ENCODE measurements at regions not wholly inside any gene's neighbourhood (a gene's known extent, or its start where the extent isn't known, plus 50 kb on each side); places are given as distances from the start of the nearest gene placed in this dataset.

- no peak for DNase-seq (ENCODE audit: low read depth)
Observed at GRCh38 chr1:29708381-29708780, 472.1 kb downstream of the PTPRU start.

DNA sequence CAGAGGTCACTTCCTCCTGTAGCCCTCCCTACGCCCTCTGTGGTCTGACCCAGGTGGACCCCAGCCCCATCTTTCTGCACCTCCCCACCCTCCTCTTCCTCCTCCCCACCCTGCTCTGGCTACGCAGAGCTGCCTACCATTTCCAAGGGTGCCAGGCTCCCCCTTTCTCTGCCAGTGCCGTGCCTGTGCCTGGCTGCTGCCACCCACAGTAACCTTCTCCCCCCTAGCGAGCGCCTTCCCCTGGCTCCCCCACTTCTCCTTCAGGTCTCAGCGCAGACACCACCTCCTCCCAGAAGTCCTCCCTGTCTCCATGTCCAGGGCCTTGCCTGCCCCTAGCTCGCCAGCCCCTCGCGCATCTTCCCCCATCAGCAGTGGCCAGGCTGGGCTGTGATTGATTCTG lies 471.5 kb downstream of the PTPRU start:
- DNase-seq (ENCODE audit: low read depth): no peak

GRCh38 chr1:29706936-29707335 lies 470.6 kb downstream of the PTPRU start:
- DNase-seq (ENCODE audit: low read depth): no peak

- DNase-seq (ENCODE audit: low read depth): no peak
Observed at GRCh38 chr1:29704430-29704829, 468.1 kb downstream of the PTPRU start.

- DNase-seq (ENCODE audit: low read depth): no peak
Observed at GRCh38 chr1:29703596-29704370, 467.5 kb downstream of the PTPRU start.

DNA sequence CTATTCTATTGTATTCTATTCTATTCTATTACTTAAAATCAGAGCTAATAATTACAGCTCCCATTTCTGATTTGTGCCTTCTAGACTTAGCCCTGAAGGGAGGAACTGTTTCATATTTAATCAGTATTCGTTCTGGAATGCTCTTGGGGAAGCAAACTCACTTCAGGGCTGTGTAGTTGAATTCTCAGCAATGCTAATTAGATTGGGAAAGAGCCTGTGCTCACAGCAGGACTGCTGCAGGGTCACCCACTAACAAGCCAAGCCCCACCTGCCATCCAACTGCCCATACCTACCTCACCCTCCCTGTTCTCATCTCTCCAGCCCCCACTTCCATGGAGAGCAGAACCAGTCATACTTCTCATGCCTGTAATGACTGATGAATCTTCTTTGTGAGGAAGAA lies 464.2 kb downstream of the PTPRU start:
- no peak for DNase-seq (ENCODE audit: low read depth)

DNA sequence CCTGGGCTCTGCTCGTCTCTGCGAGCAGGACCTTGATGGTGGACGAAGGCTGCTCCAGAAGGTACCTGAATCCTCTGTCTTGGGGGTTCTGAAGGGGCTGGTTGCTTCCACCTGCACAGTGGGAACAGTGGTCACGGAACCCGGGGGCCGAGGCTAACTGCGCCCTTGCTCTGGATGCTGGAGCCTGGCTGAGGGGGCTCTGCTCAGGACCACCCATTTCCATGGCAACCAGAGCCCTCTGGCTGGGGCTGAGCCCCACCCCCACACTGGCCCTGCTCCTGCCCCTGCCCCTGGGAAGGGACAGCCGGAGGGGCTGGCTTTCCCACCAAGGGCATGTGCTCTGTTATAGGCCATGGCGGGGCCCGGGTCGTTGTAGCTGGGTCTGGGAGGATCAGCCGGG lies 462.3 kb downstream of the PTPRU start:
- no peak for DNase-seq (ENCODE audit: low read depth)

DNA sequence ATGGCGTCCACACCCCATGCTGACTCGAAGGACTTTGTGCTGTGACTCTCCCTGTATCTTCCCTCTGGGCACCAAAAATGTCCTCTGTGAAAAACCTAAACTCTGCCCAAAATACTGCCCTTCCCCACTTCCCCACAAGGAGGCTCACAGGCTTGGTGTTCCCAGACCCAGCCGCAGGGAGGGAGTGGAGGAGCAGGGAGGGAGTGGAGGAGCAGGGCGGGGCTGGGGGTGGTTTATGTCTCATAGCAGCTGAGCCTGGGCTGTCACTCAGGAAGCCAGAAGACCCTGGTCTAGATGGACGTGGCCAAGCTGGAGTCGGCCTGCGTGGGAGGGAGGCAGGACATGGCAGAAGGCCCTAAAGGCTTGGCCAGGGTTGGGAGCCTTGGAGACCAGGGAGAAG lies 461.7 kb downstream of the PTPRU start:
- no peak for DNase-seq (ENCODE audit: low read depth)

GRCh38 chr1:29697391-29697780 lies 461.1 kb downstream of the PTPRU start:
- DNase-seq (ENCODE audit: low read depth): no peak

DNA sequence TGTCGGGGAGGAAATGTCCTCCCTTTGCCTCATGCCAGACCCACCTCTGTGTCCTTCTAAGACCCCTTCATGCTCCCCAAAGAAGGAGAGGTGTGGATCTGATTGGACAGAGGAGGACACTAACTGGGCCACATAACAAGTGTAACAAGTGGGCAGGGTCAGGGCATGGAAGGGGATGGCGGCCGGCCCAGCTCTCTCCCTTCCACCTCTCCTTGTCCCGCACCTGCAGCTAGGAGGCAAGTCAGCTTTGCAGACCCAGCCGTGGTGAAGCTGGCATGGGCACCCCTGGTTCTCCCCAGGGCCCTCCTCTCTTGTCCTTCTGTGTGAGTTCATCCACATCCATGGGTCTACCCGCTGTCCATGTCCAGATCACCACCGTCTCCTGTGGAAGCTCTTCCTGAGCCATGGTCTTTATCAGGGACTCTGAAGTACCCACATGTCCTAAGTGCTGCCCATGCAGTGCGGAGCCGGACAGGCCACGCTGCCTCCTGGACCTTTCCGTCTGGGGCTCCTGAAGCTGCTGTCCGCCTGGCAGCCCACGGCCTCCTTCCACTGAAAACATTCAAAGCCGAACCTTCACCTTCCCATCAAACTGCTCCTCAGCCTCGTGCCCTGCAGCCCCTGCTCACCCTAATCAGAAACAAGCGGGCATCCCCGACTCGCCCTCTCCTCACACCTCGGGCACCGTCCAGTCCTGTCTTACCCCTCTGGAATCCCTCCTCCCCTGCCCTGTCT lies 460.5 kb downstream of the PTPRU start:
- DNase-seq (ENCODE audit: low read depth): no peak

GRCh38 chr1:29695803-29696202 lies 459.5 kb downstream of the PTPRU start:
- DNase-seq (ENCODE audit: low read depth): no peak

DNA sequence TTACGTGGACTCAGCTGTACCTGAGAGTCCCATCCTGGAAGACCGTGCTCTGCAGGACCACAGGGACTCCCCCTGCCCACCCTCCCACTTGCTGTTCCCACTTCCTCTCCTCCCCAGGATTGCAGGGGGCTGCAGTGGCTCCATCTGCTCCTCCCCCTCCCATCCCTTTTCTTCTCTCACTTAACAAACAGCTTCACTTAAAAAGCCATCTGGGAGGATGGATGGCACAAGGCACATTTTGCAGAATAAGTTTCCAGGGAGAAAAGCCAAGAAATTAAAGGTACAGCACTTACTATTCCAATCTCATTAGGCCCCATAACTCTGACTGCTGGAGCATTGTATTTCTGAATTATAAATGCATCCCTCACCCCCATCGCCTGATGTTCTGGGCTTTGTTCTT lies 458.7 kb downstream of the PTPRU start:
- DNase-seq (ENCODE audit: low read depth): no peak

DNA sequence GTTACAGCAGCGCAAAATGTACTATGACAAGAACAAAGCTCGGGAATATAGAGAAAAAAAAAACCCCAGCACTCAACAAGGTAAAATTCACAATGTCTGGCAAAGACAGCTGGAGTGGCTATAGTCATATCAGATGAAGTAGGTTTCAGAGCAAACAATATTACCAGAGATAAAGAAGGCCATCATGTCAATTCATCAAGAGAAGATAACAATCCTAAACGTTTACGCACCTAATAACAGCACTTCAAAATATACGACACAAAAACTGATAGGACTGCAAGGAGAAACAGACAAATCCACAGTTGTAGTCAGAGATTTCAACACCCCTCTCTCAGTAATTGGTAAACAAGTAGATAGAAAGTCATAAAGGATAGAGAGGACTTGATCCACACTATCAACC lies 455.2 kb downstream of the PTPRU start:
- no peak for DNase-seq (ENCODE audit: low read depth)

DNA sequence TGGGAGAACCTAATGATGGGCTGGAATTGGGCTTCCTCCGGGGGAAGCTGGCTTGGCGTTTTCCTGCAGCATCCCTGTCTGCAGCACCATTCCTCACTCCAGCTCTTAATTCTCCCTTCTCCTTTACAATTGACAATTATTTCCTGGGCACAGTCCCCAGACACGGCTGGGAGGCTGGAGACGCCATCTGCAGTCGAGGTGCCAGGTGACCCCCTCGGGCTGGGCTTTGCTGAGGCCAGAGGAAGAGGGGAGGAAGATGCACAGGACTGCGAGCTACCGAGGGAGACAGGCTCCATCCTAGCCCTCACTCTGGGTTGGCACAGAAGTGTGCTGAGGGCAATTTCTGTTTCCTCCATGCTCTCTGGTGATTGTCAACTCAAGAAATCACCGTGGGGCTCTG lies 453.8 kb downstream of the PTPRU start:
- no peak for DNase-seq (ENCODE audit: low read depth)

DNA sequence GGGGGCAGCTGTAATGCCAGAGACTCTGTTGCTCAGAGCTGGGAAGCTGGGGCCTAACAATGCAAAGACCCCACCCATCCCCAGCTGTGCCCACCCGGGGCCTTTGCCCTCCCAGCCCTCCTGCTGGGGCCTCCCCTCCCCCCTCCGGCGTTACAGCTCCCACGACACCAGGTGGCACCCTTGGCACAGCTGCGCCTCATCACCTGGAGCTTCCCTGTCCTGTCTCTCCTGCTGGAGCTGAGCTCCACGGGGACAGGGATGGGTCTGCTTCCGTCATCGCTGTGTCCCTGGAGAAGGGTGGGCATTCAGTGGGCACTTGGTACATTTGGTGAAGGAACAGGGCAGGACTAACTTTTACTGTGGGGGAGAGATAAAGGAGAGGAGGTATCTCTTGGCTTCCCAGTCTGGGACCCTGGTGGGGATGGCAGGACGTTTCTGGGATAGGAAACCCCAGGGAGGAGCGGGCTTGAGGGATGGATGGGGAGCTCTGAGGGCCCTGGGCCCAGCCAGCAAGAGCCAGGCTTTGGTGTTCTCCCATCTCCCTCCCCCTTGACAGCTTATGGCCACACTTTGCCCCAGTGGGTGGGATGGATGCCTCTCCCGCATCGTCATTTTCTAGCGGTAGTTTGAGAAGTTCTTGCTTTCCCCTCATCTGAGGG lies 453.2 kb downstream of the PTPRU start:
- no peak for DNase-seq (ENCODE audit: low read depth)

DNA sequence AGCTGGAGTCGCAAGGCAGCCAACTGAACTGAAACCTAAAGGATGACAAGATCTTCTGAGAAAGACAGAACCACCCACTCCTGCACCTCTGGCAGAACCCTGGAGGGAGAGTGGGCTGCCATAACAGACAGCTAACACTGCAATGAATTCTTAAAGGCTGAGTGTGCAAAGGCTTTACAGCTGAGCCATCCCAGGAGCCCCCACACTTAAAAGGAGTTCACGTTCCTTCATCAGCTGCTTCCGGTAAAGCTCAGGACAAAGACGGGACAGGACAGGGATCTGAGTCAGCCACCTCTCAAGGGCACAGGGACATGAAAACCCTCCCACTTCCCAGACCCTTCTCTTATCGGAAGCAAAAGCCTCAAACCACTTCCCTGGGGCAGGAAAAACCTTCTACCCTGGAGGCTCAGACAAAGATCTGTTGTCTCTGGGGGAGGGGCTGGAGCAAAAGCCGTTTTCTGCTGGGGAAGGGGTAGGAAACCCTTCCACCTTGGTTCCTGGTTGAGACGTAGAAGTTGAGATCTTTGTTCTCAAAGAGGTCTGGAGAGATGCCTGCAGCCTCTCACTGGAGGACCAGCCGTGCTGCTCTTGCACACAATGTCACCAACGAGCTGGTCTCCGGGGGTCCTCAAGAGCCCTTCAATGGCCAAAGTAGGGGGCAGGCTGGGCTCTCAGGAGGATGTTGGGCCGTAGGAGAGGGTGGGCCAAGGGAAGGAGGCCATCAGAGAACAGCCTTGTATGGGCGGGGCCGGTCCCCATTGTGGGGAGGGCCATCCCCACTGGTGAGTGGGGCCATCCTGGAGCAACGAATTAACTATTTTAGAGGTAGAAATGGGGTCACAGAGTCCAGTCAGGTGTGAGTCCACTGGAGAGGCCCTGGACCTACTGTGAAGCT lies 452.4 kb downstream of the PTPRU start:
- DNase-seq (ENCODE audit: low read depth): peak; percentile 88

- DNase-seq (ENCODE audit: low read depth): no peak
Observed at GRCh38 chr1:29687601-29688244, 451.4 kb downstream of the PTPRU start.

DNA sequence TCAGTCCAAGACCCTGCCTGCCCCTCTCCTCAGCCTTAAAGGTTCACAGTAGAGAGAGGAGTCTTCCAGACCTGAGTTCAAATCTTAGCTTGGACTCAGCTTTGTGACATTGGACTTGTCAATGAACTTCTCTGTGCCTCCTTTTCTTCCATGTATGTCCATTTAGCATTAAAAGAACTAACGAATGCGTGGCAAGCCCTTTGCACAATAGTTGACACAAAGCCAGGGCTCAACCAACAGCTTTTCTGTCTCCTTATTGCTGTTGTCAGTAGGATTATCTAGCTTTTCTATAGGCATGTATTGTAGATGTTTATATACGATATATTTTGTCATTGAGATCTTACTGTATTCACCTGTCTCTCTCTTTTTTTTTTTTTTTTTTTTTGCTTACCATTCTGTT lies 450.8 kb downstream of the PTPRU start:
- DNase-seq (ENCODE audit: low read depth): no peak

- no peak for DNase-seq (ENCODE audit: low read depth)
Observed at GRCh38 chr1:29686012-29686930, 449.9 kb downstream of the PTPRU start.

DNA sequence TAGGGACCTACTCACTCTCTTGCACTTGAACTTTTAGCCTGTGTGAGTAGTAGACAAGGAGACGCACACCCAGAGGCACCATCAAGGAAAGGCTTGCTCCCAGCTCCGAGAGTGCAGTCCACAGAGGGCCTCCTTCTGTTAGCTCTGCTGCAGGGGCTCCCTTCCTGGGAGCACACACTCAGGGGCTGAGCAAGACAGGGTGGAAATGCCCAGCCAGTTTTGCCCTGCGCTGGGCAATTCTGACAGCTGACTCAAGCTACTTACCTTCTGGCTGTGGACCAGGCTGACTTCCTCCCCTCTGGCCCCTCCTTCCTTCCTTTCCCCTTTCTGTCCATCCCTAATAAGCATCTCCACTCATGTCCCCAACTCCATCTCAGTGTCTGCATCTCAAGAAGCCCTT lies 449.1 kb downstream of the PTPRU start:
- DNase-seq (ENCODE audit: low read depth): no peak

DNA sequence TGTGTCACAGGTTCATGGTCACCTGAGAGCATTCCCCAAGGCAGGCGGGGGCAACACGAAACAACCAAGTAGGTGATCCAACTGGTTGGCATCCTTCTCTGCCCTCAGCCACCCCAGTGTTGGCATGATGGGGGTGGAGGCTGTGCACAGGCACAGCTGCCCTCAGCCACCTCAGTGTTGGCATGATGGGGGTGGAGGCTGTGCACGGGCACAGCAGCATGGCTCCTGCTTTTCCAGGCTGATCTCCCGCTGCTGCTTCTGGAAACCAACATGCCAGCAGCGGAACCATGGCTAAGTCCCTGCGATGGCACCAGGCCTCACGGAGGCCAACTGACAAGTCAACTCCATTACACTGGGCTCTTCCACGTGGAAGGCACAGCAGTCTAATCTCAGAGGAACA lies 447.8 kb downstream of the PTPRU start:
- no peak for DNase-seq (ENCODE audit: low read depth)
